ENCODE measurements at regions not wholly inside any gene's neighbourhood (a gene's known extent, or its start where the extent isn't known, plus 50 kb on each side); places are given as distances from the start of the nearest gene placed in this dataset.

DNA sequence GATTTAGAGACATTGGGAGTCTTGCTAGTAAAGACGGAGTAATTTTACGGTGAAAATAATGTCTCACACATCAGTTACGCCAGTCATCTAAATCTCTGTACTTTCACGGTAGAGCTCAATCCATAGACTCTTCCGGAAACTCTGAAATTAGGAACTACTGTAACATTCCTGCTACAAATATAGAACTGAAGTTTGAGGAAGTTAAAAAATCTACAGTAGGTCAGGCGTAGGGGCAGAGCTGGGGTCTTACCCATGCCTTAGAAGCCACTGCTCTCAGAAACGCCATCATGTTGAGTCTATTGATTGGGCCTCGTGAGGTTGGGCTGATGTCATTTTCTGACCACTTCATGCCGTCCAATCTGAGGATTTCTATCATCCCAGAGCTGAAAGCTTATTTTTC, 1029.8 kb upstream of the TMEM132C start:
- no peak overlapping the region for H3K27ac ChIP-seq (ENCODE audit: insufficient read depth, low read length, poor library complexity, severe bottlenecking)
- H3K9me3 ChIP-seq (ENCODE audit: control insufficient read depth, low read length) = no peaks in the 10 kb centered on the region
- H3K36me3 ChIP-seq (ENCODE audit: control insufficient read depth, insufficient read depth, low read length) = no peaks in the 10 kb centered on the region
- H3K27me3 ChIP-seq (replicated peaks; ENCODE audit: control insufficient read depth, insufficient read depth, low read length, poor library complexity, severe bottlenecking) = no peaks in the 10 kb centered on the region
- DNase-seq = no peak
- H3K4me3 ChIP-seq (ENCODE audit: insufficient read depth, low read depth, low read length, poor library complexity, severe bottlenecking) = no peak overlapping the region
- H3K4me1 ChIP-seq (ENCODE audit: control insufficient read depth, insufficient read depth, low read length, poor library complexity, severe bottlenecking) = no peaks in the 10 kb centered on the region

DNA sequence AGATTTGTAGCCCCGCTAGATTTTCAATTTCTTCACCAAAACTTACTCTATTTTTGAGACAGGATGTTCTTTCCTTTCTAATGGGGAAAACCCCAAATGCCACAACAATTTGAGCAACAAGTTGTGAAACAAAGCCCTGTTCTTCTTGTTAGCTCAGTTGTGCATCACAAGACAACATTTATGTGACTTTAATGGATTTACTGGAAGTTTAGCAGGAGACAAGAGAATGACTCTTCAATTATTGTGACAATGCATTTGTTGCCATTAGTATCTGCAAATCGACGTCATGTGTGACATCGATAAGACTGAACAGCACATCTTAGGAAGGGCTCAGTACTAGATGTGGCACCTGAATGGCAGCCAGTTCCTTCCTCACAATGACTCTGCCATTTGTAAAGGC, 1028.9 kb upstream of the TMEM132C start:
- no peaks in the 10 kb centered on the region for H3K4me1 ChIP-seq (ENCODE audit: control insufficient read depth, insufficient read depth, low read length, poor library complexity, severe bottlenecking)
- H3K27ac ChIP-seq (ENCODE audit: insufficient read depth, low read length, poor library complexity, severe bottlenecking) = no peak overlapping the region
- DNase-seq = no peak
- no peak overlapping the region for H3K4me3 ChIP-seq (ENCODE audit: insufficient read depth, low read depth, low read length, poor library complexity, severe bottlenecking)
- no peaks in the 10 kb centered on the region for H3K9me3 ChIP-seq (ENCODE audit: control insufficient read depth, low read length)
- H3K36me3 ChIP-seq (ENCODE audit: control insufficient read depth, insufficient read depth, low read length) = no peaks in the 10 kb centered on the region
- H3K27me3 ChIP-seq (replicated peaks; ENCODE audit: control insufficient read depth, insufficient read depth, low read length, poor library complexity, severe bottlenecking) = no peaks in the 10 kb centered on the region

DNA sequence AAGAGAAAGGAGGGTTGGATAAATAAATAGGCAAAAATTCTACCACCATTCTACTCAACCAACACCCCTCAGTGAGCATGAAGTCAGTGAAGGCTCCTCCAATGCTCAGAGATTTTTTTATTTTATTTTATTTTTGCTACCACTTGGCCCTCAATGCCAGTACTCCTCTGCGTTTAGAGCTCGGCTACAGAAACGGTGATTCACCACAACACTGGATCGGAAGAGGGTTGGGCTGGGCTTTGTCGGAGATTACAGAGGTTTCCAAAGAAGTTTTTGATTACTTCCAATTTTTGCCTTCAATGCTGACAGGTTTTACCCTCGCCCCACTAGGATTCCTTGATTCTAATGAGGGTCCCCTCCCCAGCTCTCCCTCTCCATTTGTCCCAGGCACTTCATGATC, 1027.2 kb upstream of the TMEM132C start:
- Histone ChIP-seq H3K27ac (ENCODE audit: insufficient read depth, low read length, poor library complexity, severe bottlenecking) (no peak overlapping the region), H3K4me3 (ENCODE audit: insufficient read depth, low read depth, low read length, poor library complexity, severe bottlenecking) (no peak overlapping the region), H3K36me3 (ENCODE audit: control insufficient read depth, insufficient read depth, low read length) (no peaks in the 10 kb centered on the region), H3K9me3 (ENCODE audit: control insufficient read depth, low read length) (no peaks in the 10 kb centered on the region), H3K27me3 (replicated peaks; ENCODE audit: control insufficient read depth, insufficient read depth, low read length, poor library complexity, severe bottlenecking) (no peaks in the 10 kb centered on the region), H3K4me1 (ENCODE audit: control insufficient read depth, insufficient read depth, low read length, poor library complexity, severe bottlenecking) (no peaks in the 10 kb centered on the region)
- DNase-seq = no peak

DNA sequence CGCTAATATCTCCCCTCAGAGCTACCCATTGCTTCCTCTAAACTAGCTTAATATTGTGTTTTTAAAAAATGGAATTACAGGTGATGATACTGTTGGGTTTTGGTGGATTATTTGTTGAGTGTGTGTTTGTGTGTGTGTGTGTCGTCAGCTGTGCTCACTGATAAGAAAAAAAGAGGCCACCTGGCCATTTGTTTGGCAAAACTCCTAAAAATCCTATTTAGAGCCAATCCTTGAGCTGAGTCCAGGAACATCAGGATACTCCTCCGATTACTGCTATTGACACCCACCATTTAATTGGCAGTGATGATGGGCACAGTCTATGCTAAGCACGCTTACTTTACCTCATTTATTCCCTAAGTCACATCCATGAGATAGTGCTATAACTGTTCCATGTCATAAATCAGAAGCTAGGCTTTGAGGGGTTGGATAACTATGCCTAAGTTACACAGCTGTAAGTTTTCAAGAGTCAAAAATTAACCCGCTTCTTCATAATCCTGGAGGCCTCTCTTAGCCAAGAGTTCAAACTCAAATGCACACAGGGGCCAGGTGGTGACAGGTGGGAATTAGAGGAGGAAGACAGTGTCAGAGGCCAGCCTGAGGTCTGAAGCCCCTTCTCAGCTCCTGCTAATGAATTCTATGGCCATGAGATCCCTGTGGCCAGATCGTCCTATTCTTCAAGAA, 1026.6 kb upstream of the TMEM132C start:
- Histone ChIP-seq H3K4me1 (ENCODE audit: control insufficient read depth, insufficient read depth, low read length, poor library complexity, severe bottlenecking) (no peaks in the 10 kb centered on the region), H3K27me3 (replicated peaks; ENCODE audit: control insufficient read depth, insufficient read depth, low read length, poor library complexity, severe bottlenecking) (no peaks in the 10 kb centered on the region), H3K4me3 (ENCODE audit: insufficient read depth, low read depth, low read length, poor library complexity, severe bottlenecking) (no peak overlapping the region), H3K9me3 (ENCODE audit: control insufficient read depth, low read length) (no peaks in the 10 kb centered on the region), H3K27ac (ENCODE audit: insufficient read depth, low read length, poor library complexity, severe bottlenecking) (no peak overlapping the region), H3K36me3 (ENCODE audit: control insufficient read depth, insufficient read depth, low read length) (no peaks in the 10 kb centered on the region)
- no peak for DNase-seq

DNA sequence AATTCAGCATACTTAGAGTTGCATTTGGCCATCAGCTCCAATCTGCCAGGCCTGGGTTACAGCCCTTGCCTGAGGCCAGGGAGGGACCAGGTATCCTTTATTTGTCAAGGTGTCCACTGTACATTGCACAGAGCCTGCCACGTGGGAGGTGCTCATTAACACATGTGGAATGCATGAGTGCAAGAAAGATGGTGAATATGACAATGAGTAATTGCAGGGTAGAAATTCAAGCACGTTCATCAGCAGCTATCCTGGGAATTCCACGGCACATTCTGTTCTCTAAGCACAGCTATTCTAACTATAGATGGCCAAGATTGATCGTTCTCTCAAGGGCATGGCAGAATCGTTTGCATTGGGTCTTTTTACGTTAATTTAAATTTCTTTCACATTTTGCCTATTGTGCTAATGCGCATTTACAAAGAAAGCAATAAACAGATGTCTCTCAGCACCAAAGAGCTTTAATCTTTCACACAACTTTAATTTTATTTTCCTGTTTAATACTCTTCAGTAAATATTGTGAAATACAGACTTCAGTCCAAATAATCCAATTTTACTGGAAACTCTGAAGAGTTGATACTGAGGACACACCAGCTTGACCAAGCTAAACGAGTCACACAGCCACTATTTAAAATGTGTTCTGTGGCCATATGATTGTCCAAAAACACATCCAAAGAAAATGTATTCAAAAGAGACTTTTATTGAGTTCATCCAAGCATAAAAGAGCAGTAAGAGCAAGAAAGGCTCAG, 1025.7 kb upstream of the TMEM132C start:
- H3K9me3 ChIP-seq (ENCODE audit: control insufficient read depth, low read length) = no peaks in the 10 kb centered on the region
- H3K4me3 ChIP-seq (ENCODE audit: insufficient read depth, low read depth, low read length, poor library complexity, severe bottlenecking) = no peak overlapping the region
- H3K27me3 ChIP-seq (replicated peaks; ENCODE audit: control insufficient read depth, insufficient read depth, low read length, poor library complexity, severe bottlenecking) = no peaks in the 10 kb centered on the region
- H3K27ac ChIP-seq (ENCODE audit: insufficient read depth, low read length, poor library complexity, severe bottlenecking) = no peak overlapping the region
- H3K36me3 ChIP-seq (ENCODE audit: control insufficient read depth, insufficient read depth, low read length) = no peaks in the 10 kb centered on the region
- no peaks in the 10 kb centered on the region for H3K4me1 ChIP-seq (ENCODE audit: control insufficient read depth, insufficient read depth, low read length, poor library complexity, severe bottlenecking)
- DNase-seq = no peak

DNA sequence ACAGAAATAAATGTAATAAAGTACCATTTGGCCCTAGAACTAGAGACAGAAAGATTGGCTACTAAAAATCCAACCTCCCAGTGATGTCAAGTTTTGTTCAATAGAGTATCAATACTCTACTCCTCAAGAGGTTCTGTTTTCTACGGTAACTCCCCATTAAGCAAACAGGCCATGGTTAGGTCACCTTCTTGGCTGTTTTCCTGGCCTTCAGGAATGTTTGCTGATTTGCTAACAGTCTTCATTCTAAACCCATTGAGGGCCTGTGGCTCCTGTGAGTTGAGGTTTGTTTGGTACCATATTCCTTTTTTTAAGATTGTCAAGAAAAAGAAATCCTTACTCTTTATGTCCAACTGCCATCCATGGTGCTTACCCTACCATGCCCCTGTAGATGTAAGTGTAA, 1022.0 kb upstream of the TMEM132C start:
- Histone ChIP-seq H3K4me1 (ENCODE audit: control insufficient read depth, insufficient read depth, low read length, poor library complexity, severe bottlenecking) (no peaks in the 10 kb centered on the region), H3K4me3 (ENCODE audit: insufficient read depth, low read depth, low read length, poor library complexity, severe bottlenecking) (no peak overlapping the region), H3K27me3 (replicated peaks; ENCODE audit: control insufficient read depth, insufficient read depth, low read length, poor library complexity, severe bottlenecking) (no peaks in the 10 kb centered on the region), H3K27ac (ENCODE audit: insufficient read depth, low read length, poor library complexity, severe bottlenecking) (no peak overlapping the region), H3K36me3 (ENCODE audit: control insufficient read depth, insufficient read depth, low read length) (no peaks in the 10 kb centered on the region), H3K9me3 (ENCODE audit: control insufficient read depth, low read length) (no peaks in the 10 kb centered on the region)
- no peak for DNase-seq

GRCh38 chr12:127245437-127245836, 1021.5 kb upstream of the TMEM132C start:
- Histone ChIP-seq H3K27ac (ENCODE audit: insufficient read depth, low read length, poor library complexity, severe bottlenecking) (no peak overlapping the region), H3K4me3 (ENCODE audit: insufficient read depth, low read depth, low read length, poor library complexity, severe bottlenecking) (no peak overlapping the region), H3K4me1 (ENCODE audit: control insufficient read depth, insufficient read depth, low read length, poor library complexity, severe bottlenecking) (no peaks in the 10 kb centered on the region), H3K36me3 (ENCODE audit: control insufficient read depth, insufficient read depth, low read length) (no peaks in the 10 kb centered on the region), H3K27me3 (replicated peaks; ENCODE audit: control insufficient read depth, insufficient read depth, low read length, poor library complexity, severe bottlenecking) (no peaks in the 10 kb centered on the region), H3K9me3 (ENCODE audit: control insufficient read depth, low read length) (no peaks in the 10 kb centered on the region)
- DNase-seq = no peak

- DNase-seq = no peak
- Histone ChIP-seq H3K4me3 (ENCODE audit: insufficient read depth, low read depth, low read length, poor library complexity, severe bottlenecking) (no peak overlapping the region), H3K9me3 (ENCODE audit: control insufficient read depth, low read length) (no peaks in the 10 kb centered on the region), H3K36me3 (ENCODE audit: control insufficient read depth, insufficient read depth, low read length) (no peaks in the 10 kb centered on the region), H3K4me1 (ENCODE audit: control insufficient read depth, insufficient read depth, low read length, poor library complexity, severe bottlenecking) (no peaks in the 10 kb centered on the region), H3K27me3 (replicated peaks; ENCODE audit: control insufficient read depth, insufficient read depth, low read length, poor library complexity, severe bottlenecking) (no peaks in the 10 kb centered on the region), H3K27ac (ENCODE audit: insufficient read depth, low read length, poor library complexity, severe bottlenecking) (no peak overlapping the region)
Observed at GRCh38 chr12:127247937-127248336, 1019.0 kb upstream of the TMEM132C start.

GRCh38 chr12:127249428-127249827, 1017.5 kb upstream of the TMEM132C start:
- Histone ChIP-seq H3K27me3 (replicated peaks; ENCODE audit: control insufficient read depth, insufficient read depth, low read length, poor library complexity, severe bottlenecking) (no peaks in the 10 kb centered on the region), H3K36me3 (ENCODE audit: control insufficient read depth, insufficient read depth, low read length) (no peaks in the 10 kb centered on the region), H3K4me3 (ENCODE audit: insufficient read depth, low read depth, low read length, poor library complexity, severe bottlenecking) (no peak overlapping the region), H3K4me1 (ENCODE audit: control insufficient read depth, insufficient read depth, low read length, poor library complexity, severe bottlenecking) (no peaks in the 10 kb centered on the region), H3K27ac (ENCODE audit: insufficient read depth, low read length, poor library complexity, severe bottlenecking) (no peak overlapping the region), H3K9me3 (ENCODE audit: control insufficient read depth, low read length) (no peaks in the 10 kb centered on the region)
- DNase-seq = no peak

GRCh38 chr12:127253797-127254327, 1013.1 kb upstream of the TMEM132C start:
- Histone ChIP-seq H3K27me3 (replicated peaks; ENCODE audit: control insufficient read depth, insufficient read depth, low read length, poor library complexity, severe bottlenecking) (no peaks in the 10 kb centered on the region), H3K36me3 (ENCODE audit: control insufficient read depth, insufficient read depth, low read length) (no peaks in the 10 kb centered on the region), H3K4me3 (ENCODE audit: insufficient read depth, low read depth, low read length, poor library complexity, severe bottlenecking) (no peak overlapping the region), H3K4me1 (ENCODE audit: control insufficient read depth, insufficient read depth, low read length, poor library complexity, severe bottlenecking) (no peaks in the 10 kb centered on the region), H3K9me3 (ENCODE audit: control insufficient read depth, low read length) (no peaks in the 10 kb centered on the region), H3K27ac (ENCODE audit: insufficient read depth, low read length, poor library complexity, severe bottlenecking) (no peak overlapping the region)
- DNase-seq = no peak

All from effector memory CD4-positive, alpha-beta T cell (primary cell).